ENCODE measurements at regions not wholly inside any gene's neighbourhood (a gene's known extent, or its start where the extent isn't known, plus 50 kb on each side); places are given as distances from the start of the nearest gene placed in this dataset.
A peak's percentile ranks its signal among the peaks of the same experiment; 100 is the strongest.

DNA sequence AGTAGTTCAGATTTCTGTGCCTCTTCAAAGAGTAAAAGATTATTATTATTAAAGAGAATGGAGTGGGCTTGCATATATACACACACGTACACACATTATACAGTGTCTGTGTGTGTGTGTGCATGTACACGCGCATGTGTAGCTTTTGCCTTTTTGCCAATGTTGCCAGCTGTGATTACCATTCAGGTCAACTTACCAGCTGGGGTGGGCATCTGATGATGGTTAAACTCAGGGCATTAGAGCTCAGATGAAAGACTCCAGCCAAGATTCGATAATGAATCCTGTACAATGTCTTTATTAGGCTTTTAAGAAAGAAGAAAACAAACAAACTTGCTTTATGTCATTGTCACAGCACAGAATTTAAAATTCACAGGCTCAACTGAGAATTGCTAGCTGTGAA lies 296.5 kb upstream of the DMAC1 start:
- no peaks in the 10 kb centered on the region for H3K36me3 ChIP-seq (ENCODE audit: insufficient read depth, low read length)
- no peaks in the 10 kb centered on the region for H3K27me3 ChIP-seq (ENCODE audit: insufficient read depth, low read length, poor library complexity)
- TF ChIP-seq EZH2 (IDR thresholded peaks at IDR 0.05; ENCODE audit: borderline replicate concordance, low read depth, low read length, severe bottlenecking), result no peak
- TF ChIP-seq, protein P1, sequence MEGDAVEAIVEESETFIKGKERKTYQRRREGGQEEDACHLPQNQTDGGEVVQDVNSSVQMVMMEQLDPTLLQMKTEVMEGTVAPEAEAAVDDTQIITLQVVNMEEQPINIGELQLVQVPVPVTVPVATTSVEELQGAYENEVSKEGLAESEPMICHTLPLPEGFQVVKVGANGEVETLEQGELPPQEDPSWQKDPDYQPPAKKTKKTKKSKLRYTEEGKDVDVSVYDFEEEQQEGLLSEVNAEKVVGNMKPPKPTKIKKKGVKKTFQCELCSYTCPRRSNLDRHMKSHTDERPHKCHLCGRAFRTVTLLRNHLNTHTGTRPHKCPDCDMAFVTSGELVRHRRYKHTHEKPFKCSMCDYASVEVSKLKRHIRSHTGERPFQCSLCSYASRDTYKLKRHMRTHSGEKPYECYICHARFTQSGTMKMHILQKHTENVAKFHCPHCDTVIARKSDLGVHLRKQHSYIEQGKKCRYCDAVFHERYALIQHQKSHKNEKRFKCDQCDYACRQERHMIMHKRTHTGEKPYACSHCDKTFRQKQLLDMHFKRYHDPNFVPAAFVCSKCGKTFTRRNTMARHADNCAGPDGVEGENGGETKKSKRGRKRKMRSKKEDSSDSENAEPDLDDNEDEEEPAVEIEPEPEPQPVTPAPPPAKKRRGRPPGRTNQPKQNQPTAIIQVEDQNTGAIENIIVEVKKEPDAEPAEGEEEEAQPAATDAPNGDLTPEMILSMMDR (IDR thresholded peaks at IDR 0.05; ENCODE audit: borderline replicate concordance, extremely low read depth, low read length, poor library complexity, severe bottlenecking), result no peak
- H2AFZ ChIP-seq (ENCODE audit: low read depth, low read length), result no peak overlapping the region
- no peak overlapping the region for H3K27ac ChIP-seq (ENCODE audit: low read length)
- no peak overlapping the region for H3K4me2 ChIP-seq (ENCODE audit: insufficient read depth, low read length)
- H3K9me3 ChIP-seq (ENCODE audit: insufficient read depth, low read length, severe bottlenecking), result no peaks in the 10 kb centered on the region
- H3K4me3 ChIP-seq (ENCODE audit: low read depth in 1 of 2, low read length in 2 of 2), result no peak overlapping the region
- ATAC-seq (ENCODE audit: insufficient read depth, low read depth), result no peak
- DNase-seq, result no peak
- no peak overlapping the region for H3K9ac ChIP-seq (ENCODE audit: low read depth, low read length)
- peaks cover 4% of the 10 kb centered on the region; the same call in 1 of the 2 replicates for H3K4me1 ChIP-seq (ENCODE audit: insufficient read depth, low read length)
- no peaks in the 10 kb centered on the region for H3K79me2 ChIP-seq (ENCODE audit: insufficient read depth, low read length)
- no peaks in the 10 kb centered on the region for H4K20me1 ChIP-seq (ENCODE audit: insufficient read depth, low read length)

DNA sequence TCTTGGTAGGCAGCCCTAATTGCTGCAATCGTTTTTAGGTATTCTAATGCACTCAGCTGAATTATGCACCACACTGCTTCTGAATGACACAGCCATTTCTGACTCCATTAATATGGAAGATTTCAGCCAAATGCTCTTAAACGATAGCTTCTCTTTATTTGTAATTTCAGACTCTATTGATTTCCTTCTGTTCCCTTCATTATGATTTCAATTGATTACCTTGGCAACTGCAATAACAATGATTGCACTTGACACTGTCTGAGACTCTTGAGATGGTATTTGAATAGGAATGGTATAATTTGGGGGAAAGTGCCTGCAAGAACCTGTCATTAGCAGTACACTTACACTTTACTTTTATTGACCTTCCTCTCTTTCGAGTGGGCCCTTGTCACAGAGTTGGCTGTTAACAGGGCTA lies 296.1 kb upstream of the DMAC1 start:
- Histone ChIP-seq H3K79me2 (ENCODE audit: insufficient read depth, low read length) (no peaks in the 10 kb centered on the region), H3K9me3 (ENCODE audit: insufficient read depth, low read length, severe bottlenecking) (no peaks in the 10 kb centered on the region), H2AFZ (ENCODE audit: low read depth, low read length) (no peak overlapping the region), H3K9ac (ENCODE audit: low read depth, low read length) (no peak overlapping the region), H3K27me3 (ENCODE audit: insufficient read depth, low read length, poor library complexity) (no peaks in the 10 kb centered on the region), H3K4me2 (ENCODE audit: insufficient read depth, low read length) (no peak overlapping the region), H4K20me1 (ENCODE audit: insufficient read depth, low read length) (no peaks in the 10 kb centered on the region), H3K36me3 (ENCODE audit: insufficient read depth, low read length) (no peaks in the 10 kb centered on the region), H3K4me1 (ENCODE audit: insufficient read depth, low read length) (peaks cover 4% of the 10 kb centered on the region; the same call in 1 of the 2 replicates), H3K4me3 (ENCODE audit: low read depth in 1 of 2, low read length in 2 of 2) (no peak overlapping the region), H3K27ac (ENCODE audit: low read length) (no peak overlapping the region)
- TF ChIP-seq, protein P1 (IDR thresholded peaks at IDR 0.05; ENCODE audit: borderline replicate concordance, extremely low read depth, low read length, poor library complexity, severe bottlenecking), result no peak
- no peak for TF ChIP-seq EZH2 (IDR thresholded peaks at IDR 0.05; ENCODE audit: borderline replicate concordance, low read depth, low read length, severe bottlenecking)
- ATAC-seq (ENCODE audit: insufficient read depth, low read depth) (no peak), DNase-seq (no peak)

DNA sequence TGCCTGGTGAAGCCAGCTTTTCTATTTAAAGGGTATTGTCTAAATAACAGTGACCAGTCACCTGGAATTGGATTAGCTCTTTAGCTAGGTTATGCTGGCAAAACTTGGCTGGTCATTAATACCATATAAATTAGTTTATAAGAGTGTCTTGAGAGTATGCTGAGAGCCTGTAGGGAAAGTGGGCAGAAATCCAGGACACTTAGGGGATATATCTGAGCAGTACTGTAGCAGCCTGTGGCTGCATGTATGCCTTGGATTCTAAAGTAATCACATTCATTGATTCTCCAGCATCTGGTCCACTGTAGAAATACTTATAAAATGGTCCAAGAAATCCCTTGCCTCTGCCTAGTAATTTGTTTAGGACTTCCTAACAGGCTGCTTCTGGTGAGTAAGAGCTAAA lies 288.9 kb upstream of the DMAC1 start:
- H2AFZ ChIP-seq (ENCODE audit: low read depth, low read length), result peak overlapping the region; percentile 33; the same call in 1 of the 2 replicates
- DNase-seq (no peak), ATAC-seq (ENCODE audit: insufficient read depth, low read depth) (no peak)
- H3K4me3 ChIP-seq (ENCODE audit: low read depth in 1 of 2, low read length in 2 of 2), result no peak overlapping the region
- no peaks in the 10 kb centered on the region for H3K27me3 ChIP-seq (ENCODE audit: insufficient read depth, low read length, poor library complexity)
- no peaks in the 10 kb centered on the region for H4K20me1 ChIP-seq (ENCODE audit: insufficient read depth, low read length)
- no peak overlapping the region for H3K4me2 ChIP-seq (ENCODE audit: insufficient read depth, low read length)
- no peaks in the 10 kb centered on the region for H3K9me3 ChIP-seq (ENCODE audit: insufficient read depth, low read length, severe bottlenecking)
- no peaks in the 10 kb centered on the region for H3K36me3 ChIP-seq (ENCODE audit: insufficient read depth, low read length)
- TF ChIP-seq, protein P1 (IDR thresholded peaks at IDR 0.05; ENCODE audit: borderline replicate concordance, extremely low read depth, low read length, poor library complexity, severe bottlenecking), result no peak
- no peak for TF ChIP-seq EZH2 (IDR thresholded peaks at IDR 0.05; ENCODE audit: borderline replicate concordance, low read depth, low read length, severe bottlenecking)
- H3K27ac ChIP-seq (ENCODE audit: low read length), result no peak overlapping the region
- no peak overlapping the region for H3K9ac ChIP-seq (ENCODE audit: low read depth, low read length)
- no peaks in the 10 kb centered on the region for H3K4me1 ChIP-seq (ENCODE audit: insufficient read depth, low read length)
- no peaks in the 10 kb centered on the region for H3K79me2 ChIP-seq (ENCODE audit: insufficient read depth, low read length)

DNA sequence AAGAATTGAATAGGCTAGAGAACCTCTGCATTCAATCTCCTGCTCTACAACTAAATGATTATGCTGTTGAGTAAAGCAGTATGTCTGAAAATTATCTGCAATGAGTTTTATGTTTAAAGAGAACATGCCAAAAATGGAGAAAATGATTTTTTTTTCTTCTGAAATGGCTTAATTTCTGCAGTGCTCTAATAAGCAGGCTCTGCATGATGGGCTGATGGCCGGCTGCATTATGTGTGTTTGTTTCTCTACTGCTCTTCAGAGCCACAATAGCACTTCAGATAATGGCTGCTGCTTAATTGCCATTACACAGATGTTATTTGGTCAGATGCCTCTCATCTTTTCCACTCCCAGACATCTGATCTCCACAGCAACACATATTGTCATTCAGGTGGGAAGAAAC lies 286.4 kb upstream of the DMAC1 start:
- DNase-seq (no peak), ATAC-seq (ENCODE audit: insufficient read depth, low read depth) (no peak)

More for the DNA sequence above, 286.4 kb upstream of the DMAC1 start:
- no peak overlapping the region for H3K4me2 ChIP-seq (ENCODE audit: insufficient read depth, low read length)
- no peak overlapping the region for H3K27ac ChIP-seq (ENCODE audit: low read length)
- no peaks in the 10 kb centered on the region for H3K27me3 ChIP-seq (ENCODE audit: insufficient read depth, low read length, poor library complexity)
- no peak for TF ChIP-seq EZH2 (IDR thresholded peaks at IDR 0.05; ENCODE audit: borderline replicate concordance, low read depth, low read length, severe bottlenecking)
- TF ChIP-seq, protein P1 (IDR thresholded peaks at IDR 0.05; ENCODE audit: borderline replicate concordance, extremely low read depth, low read length, poor library complexity, severe bottlenecking), result no peak
- no peaks in the 10 kb centered on the region for H4K20me1 ChIP-seq (ENCODE audit: insufficient read depth, low read length)
- H3K9ac ChIP-seq (ENCODE audit: low read depth, low read length), result no peak overlapping the region
- H2AFZ ChIP-seq (ENCODE audit: low read depth, low read length), result no peak overlapping the region
- no peaks in the 10 kb centered on the region for H3K36me3 ChIP-seq (ENCODE audit: insufficient read depth, low read length)
- no peaks in the 10 kb centered on the region for H3K4me1 ChIP-seq (ENCODE audit: insufficient read depth, low read length)
- no peaks in the 10 kb centered on the region for H3K79me2 ChIP-seq (ENCODE audit: insufficient read depth, low read length)
- H3K4me3 ChIP-seq (ENCODE audit: low read depth in 1 of 2, low read length in 2 of 2), result no peak overlapping the region
- H3K9me3 ChIP-seq (ENCODE audit: insufficient read depth, low read length, severe bottlenecking), result no peaks in the 10 kb centered on the region
